GM18507 (cell line): ENCODE measurements at regions not wholly inside any gene's neighbourhood (a gene's known extent, or its start where the extent isn't known, plus 50 kb on each side); places are given as distances from the start of the nearest gene placed in this dataset.
"Not testable (repeated sequence)": the region's sequence is repeated elsewhere in the genome, so short reads cannot be mapped to it uniquely, and the experiment has no call there.

Experiments
- DNase-seq: peaks from one replicate; pipeline ENCODE4 v3.0.0; 2011; ENCODE audit warnings: low read depth; ENCODE audit not compliant: insufficient read length; ENCODE audit errors: extremely low spot score
- FAIRE-seq: peaks from 2 replicates; lab custom pipeline; 2011; peaks lifted over from hg19 to GRCh38; lab: Jason Lieb, UNC

GRCh38 chr6:134627707-134628106, 309.8 kb upstream of the SGK1 start:
- no peak for FAIRE-seq
- no peak for DNase-seq

DNA sequence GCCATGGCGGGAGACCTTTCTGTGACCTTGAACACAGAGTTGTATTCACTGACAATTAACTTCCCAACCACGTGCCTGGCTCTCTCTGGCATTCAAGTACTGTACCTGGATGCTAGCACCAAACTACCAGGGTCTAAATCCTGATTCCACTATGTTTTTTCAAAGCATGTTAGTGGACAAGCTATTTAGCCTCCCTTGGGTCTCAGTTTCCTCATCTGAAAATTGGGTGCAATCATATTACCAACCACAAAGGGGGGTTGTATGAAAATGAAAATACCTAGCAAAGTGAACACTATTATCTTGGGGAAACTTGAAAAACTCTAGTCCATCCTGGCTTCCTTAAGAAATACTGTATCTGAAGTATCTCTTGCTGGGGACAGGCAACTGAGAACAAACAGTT, 308.7 kb upstream of the SGK1 start:
- no peak for FAIRE-seq

GRCh38 chr6:134626086-134626485, 308.2 kb upstream of the SGK1 start:
- FAIRE-seq (no peak), DNase-seq (no peak)

More for the DNA sequence above, 308.7 kb upstream of the SGK1 start:
- no peak for DNase-seq

GRCh38 chr6:134624781-134625180, 306.9 kb upstream of the SGK1 start:
- no peak for FAIRE-seq
- DNase-seq, result no peak

DNA sequence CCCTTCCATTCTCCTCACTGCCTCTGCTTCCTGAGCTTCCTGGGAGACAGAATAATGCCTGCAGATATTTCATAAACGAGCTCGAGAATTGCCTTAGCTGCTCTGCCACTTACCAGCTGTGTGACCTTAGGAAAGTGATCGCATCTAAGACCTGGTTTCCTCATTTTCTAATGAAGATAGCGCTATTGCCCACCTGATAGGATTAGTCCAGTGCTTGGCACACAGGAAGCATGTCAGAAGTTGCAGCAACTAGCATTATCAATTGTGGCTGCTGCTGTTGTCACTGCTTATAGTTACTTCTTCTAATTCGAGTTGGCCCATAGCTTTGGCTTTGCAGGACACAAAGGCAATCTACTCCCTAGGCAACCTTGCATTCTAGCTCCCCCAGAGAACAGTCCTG, 305.5 kb upstream of the SGK1 start:
- no peak for DNase-seq
- no peak for FAIRE-seq

GRCh38 chr6:134622382-134623173, 304.7 kb upstream of the SGK1 start:
- FAIRE-seq (no peak), DNase-seq (no peak)

DNA sequence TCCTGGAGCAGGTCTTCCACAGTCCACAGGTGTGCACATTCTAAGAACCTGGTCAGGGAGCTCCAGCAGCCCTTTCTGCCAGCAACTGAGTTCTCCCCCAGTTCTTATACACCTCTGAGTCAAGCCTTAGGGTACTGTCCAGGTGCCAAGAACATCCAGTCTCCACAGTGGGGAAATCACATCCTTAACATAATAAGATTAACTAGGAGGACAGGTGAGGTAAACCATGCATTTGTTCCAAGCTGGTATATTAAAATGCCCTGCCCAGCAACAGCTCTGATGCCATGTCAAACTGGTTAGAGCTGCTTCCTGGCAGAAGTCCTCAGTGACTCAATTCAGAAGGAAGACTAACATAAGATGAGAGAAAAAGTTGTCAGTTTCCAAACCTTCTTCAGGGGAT, 303.9 kb upstream of the SGK1 start:
- no peak for FAIRE-seq
- no peak for DNase-seq

GRCh38 chr6:134619789-134620188, 301.9 kb upstream of the SGK1 start:
- no peak for DNase-seq

GRCh38 chr6:134619077-134619476, 301.2 kb upstream of the SGK1 start:
- DNase-seq (no peak), FAIRE-seq (no peak)

More at GRCh38 chr6:134619789-134620188, 301.9 kb upstream of the SGK1 start:
- FAIRE-seq, result no peak

- FAIRE-seq (no peak), DNase-seq (no peak)
Observed at GRCh38 chr6:134614606-134615485, 296.9 kb upstream of the SGK1 start.

DNA sequence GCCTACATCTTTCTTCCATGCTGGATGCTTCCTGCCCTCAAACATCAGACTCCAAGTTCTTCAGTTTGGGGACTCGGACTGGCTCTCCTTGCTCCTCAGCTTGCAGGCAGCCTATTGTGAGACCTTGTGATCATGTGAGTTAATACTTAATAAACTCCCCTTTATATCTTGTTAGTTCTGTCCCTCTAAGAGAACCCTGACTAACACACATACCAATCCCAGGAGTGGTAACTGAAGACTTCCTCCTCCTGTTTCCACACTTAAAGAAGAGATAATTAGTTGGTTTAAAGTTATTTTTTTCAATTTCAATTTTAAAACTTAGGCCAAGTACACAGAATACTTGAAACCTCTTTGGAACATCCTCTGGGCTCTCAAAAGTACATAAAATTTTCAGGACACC, 294.2 kb upstream of the SGK1 start:
- not testable (repeated sequence) for FAIRE-seq, DNase-seq

DNA sequence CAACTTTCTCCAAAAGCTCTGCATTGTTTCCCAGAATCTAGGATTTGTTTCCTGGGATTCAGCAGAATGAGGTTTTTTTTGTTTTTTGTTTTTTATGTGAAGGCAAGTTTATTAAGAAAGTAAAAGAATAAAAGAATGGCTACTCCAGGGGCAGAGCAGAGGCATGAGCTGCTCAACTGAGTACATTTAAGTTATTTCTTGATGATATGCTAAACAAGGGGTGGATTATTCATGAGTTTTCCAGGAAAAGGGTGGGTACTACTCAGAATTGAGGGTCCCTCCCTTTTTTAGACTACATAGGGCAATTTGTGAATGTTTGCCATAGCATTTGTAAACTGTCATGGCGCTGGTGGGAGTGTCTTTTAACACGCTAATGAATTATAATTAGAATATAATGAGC, 292.5 kb upstream of the SGK1 start:
- DNase-seq (no peak), FAIRE-seq (no peak)

DNA sequence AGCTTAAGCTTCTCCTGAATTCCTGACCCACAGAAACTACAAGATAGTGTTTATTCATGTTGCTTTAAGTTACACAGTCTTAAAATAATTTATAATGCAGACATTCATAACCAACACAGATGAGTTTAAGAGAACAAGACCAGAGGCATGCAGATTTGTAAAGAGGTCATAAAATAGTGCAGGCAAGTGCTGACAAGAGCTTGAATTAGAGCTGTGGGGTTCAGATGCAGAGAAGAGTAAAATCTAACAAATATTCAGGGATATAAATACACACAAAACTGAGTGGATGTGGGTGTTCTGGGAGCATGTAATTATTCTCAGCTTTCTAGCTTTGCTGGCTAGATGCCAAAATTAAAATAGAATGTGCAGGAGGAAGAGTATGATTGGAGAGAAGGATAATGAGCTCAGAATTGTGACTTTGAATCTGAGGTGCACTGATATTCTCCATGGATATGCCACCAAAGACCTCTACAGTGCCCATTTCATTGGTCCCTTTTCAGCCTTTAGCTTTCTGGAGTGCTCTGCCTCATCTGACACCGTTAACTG, 291.9 kb upstream of the SGK1 start:
- no peak for FAIRE-seq
- no peak for DNase-seq

- FAIRE-seq (no peak), DNase-seq (no peak)
Observed at GRCh38 chr6:134607411-134607810, 289.5 kb upstream of the SGK1 start.

GRCh38 chr6:134605034-134605433, 287.1 kb upstream of the SGK1 start:
- DNase-seq (no peak), FAIRE-seq (no peak)

- DNase-seq (no peak), FAIRE-seq (no peak)
Observed at GRCh38 chr6:134604014-134604676, 286.2 kb upstream of the SGK1 start.

GRCh38 chr6:134603561-134603960, 285.6 kb upstream of the SGK1 start:
- DNase-seq, result no peak
- FAIRE-seq, result no peak

- FAIRE-seq, result no peak
Observed at GRCh38 chr6:134602123-134602522, 284.2 kb upstream of the SGK1 start.

DNA sequence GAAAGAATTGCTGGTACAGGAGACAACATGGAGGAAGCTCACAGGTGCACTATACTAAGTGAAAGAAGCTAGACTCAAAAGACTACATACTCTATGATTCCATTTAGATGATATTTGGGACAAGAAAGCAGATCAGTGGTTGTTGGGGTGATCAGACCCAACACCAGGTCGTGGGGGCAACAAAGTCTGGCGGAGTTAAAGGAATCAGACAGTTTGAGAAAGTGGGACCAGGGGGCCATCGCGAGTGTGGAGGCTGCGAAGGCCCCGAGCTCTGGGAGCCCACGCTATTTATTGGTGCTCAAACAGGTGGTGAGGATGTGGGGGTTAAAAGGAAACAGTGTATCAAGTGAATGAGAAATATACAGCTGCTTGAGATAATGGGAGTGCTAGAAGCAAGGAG, 282.8 kb upstream of the SGK1 start:
- FAIRE-seq (no peak), DNase-seq (no peak)

More at GRCh38 chr6:134602123-134602522, 284.2 kb upstream of the SGK1 start:
- DNase-seq, result no peak

- DNase-seq, result no peak
- no peak for FAIRE-seq
Observed at GRCh38 chr6:134599079-134599478, 281.2 kb upstream of the SGK1 start.
